SH-SY5Y (cell line): ENCODE measurements at regions not wholly inside any gene's neighbourhood (a gene's known extent, or its start where the extent isn't known, plus 50 kb on each side); places are given as distances from the start of the nearest gene placed in this dataset.

Experiments used
- GATA2 ChIP-seq: IDR thresholded peaks from 2 replicates; pipeline ENCODE4 v1.6.1; 2011; ENCODE audit warnings: mild to moderate bottlenecking, low read depth, low read length
- GATA3 ChIP-seq: IDR thresholded peaks from 2 replicates; pipeline ENCODE4 v1.6.1; 2011; ENCODE audit warnings: low read depth, mild to moderate bottlenecking, low read length, moderate library complexity

- TF ChIP-seq GATA2: no peak
- no peak for TF ChIP-seq GATA3
Measured at GRCh38 chr2:228869636-228870264, 401.3 kb downstream of the PID1 start.
